Astrocyte (in vitro differentiated cells and primary cell): ENCODE measurements at regions not wholly inside any gene's neighbourhood (a gene's known extent, or its start where the extent isn't known, plus 50 kb on each side); places are given as distances from the start of the nearest gene placed in this dataset.

ENCODE experiments used
- CTCF ChIP-seq: IDR thresholded peaks from 2 replicates; pipeline ENCODE4 v1.5.1; 2011; ENCODE audit warnings: low read depth, mild to moderate bottlenecking, inconsistent platforms, low read length, moderate library complexity; ENCODE audit not compliant: insufficient read depth
- EZH2 ChIP-seq: IDR thresholded peaks from 2 replicates; pipeline ENCODE4 v1.6.1; 2012; ENCODE audit warnings: mild to moderate bottlenecking, low read length, inconsistent platforms; ENCODE audit not compliant: insufficient read depth

- no peak for TF ChIP-seq CTCF
- TF ChIP-seq EZH2: no peak
Observed at GRCh38 chr15:38103564-38103963, 149.1 kb upstream of the SPRED1 start.
